ENCODE measurements at regions not wholly inside any gene's neighbourhood (a gene's known extent, or its start where the extent isn't known, plus 50 kb on each side); places are given as distances from the start of the nearest gene placed in this dataset.

- ATAC-seq, result no peak
- TF ChIP-seq SNAI2 (CRISPR knock-in tag; IDR thresholded peaks at IDR 0.05) (no peak), BACH2 (CRISPR knock-in tag; IDR thresholded peaks at IDR 0.05; ENCODE audit: borderline replicate concordance) (no peak), ISL1 (CRISPR knock-in tag; IDR thresholded peaks at IDR 0.05) (no peak), ESRRG (CRISPR knock-in tag; IDR thresholded peaks at IDR 0.05) (no peak), GLIS3 (CRISPR knock-in tag; IDR thresholded peaks at IDR 0.05) (no peak), ZNF70 (CRISPR knock-in tag; IDR thresholded peaks at IDR 0.05) (no peak), CSRNP3 (CRISPR knock-in tag; IDR thresholded peaks at IDR 0.05) (no peak), TOX (CRISPR knock-in tag; IDR thresholded peaks at IDR 0.05; ENCODE audit: borderline replicate concordance) (no peak), TCF4 (CRISPR knock-in tag; IDR thresholded peaks at IDR 0.05; ENCODE audit: borderline replicate concordance) (no peak), TSHZ2 (CRISPR knock-in tag; IDR thresholded peaks at IDR 0.05) (no peak), POU6F1 (CRISPR knock-in tag; IDR thresholded peaks at IDR 0.05; ENCODE audit: borderline replicate concordance, low read depth) (no peak), ZFP30 (CRISPR knock-in tag; IDR thresholded peaks at IDR 0.05) (no peak), ZFP3 (CRISPR knock-in tag; IDR thresholded peaks at IDR 0.05) (no peak)
Observed at GRCh38 chr5:114252226-114252625, 109.6 kb upstream of the KCNN2 start.

- no peak for ATAC-seq
- TF ChIP-seq GLIS3 (CRISPR knock-in tag; IDR thresholded peaks at IDR 0.05) (no peak), TOX (CRISPR knock-in tag; IDR thresholded peaks at IDR 0.05; ENCODE audit: borderline replicate concordance) (no peak), POU6F1 (CRISPR knock-in tag; IDR thresholded peaks at IDR 0.05; ENCODE audit: borderline replicate concordance, low read depth) (no peak), RARB (CRISPR knock-in tag; IDR thresholded peaks at IDR 0.05) (no peak), ISL1 (CRISPR knock-in tag; IDR thresholded peaks at IDR 0.05) (no peak), TSHZ2 (CRISPR knock-in tag; IDR thresholded peaks at IDR 0.05) (no peak), PATZ1 (CRISPR knock-in tag; IDR thresholded peaks at IDR 0.05; ENCODE audit: borderline replicate concordance) (no peak), ZC3H10 (CRISPR knock-in tag; IDR thresholded peaks at IDR 0.05) (no peak), ESRRG (CRISPR knock-in tag; IDR thresholded peaks at IDR 0.05) (no peak), ZNF565 (CRISPR knock-in tag; conservative IDR thresholded peaks at IDR 0.05; ENCODE audit: low read depth) (no peak), ZNF70 (CRISPR knock-in tag; IDR thresholded peaks at IDR 0.05) (no peak), ZFP30 (CRISPR knock-in tag; IDR thresholded peaks at IDR 0.05) (no peak), CSRNP3 (CRISPR knock-in tag; IDR thresholded peaks at IDR 0.05) (no peak), ZFP3 (CRISPR knock-in tag; IDR thresholded peaks at IDR 0.05) (no peak), OSR1 (CRISPR knock-in tag; IDR thresholded peaks at IDR 0.05) (no peak), BACH2 (CRISPR knock-in tag; IDR thresholded peaks at IDR 0.05; ENCODE audit: borderline replicate concordance) (no peak), ZNF8 (CRISPR knock-in tag; IDR thresholded peaks at IDR 0.05) (no peak), TCF4 (CRISPR knock-in tag; IDR thresholded peaks at IDR 0.05; ENCODE audit: borderline replicate concordance) (no peak), ARNTL (CRISPR knock-in tag; IDR thresholded peaks at IDR 0.05; ENCODE audit: borderline replicate concordance, low read depth) (no peak)
Observed at GRCh38 chr5:114255260-114255659, 106.6 kb upstream of the KCNN2 start.

Data from SK-N-SH treated with all-trans-retinoic acid at 6 μM for 48 hours (cell line).